ENCODE measurements at regions not wholly inside any gene's neighbourhood (a gene's known extent, or its start where the extent isn't known, plus 50 kb on each side); places are given as distances from the start of the nearest gene placed in this dataset.

- peaks cover 0 to 3% (median 0%) of the 10 kb centered on the region in 11 experiments; a peak in 2 of 22 replicates for H3K9me3 ChIP-seq (replicated peaks in 1 of 11)
- TF ChIP-seq Cebpa-rat (IDR thresholded peaks at IDR 0.05) = no peak
- H3K4me1 ChIP-seq = peaks cover 10 to 57% (median 40%) of the 10 kb centered on the region in 10 experiments; a peak in 18 of 20 replicates
- H4K20me1 ChIP-seq = no peaks in the 10 kb centered on the region
- no peaks in the 10 kb centered on the region for H3K27me3 ChIP-seq
- no peak overlapping the region for H3K4me3 ChIP-seq
- H3K9ac ChIP-seq = peak overlapping the region in 1 of 11 experiments; percentile 8; a peak in 1 of 22 replicates
- peak overlapping the region in 7 of 11 experiments; percentile 19 to 86 (median 51); a peak in 13 of 22 replicates for H3K4me2 ChIP-seq
- H3K27ac ChIP-seq = peak overlapping the region in 5 of 11 experiments; percentile 16 to 59 (median 27); a peak in 7 of 22 replicates
- H3K36me3 ChIP-seq = no peaks in the 10 kb centered on the region
These were observed 153.5 kb upstream of the TRPC7 start for GRCh38 chr5:136518814-136519213.

- H3K27me3 ChIP-seq = no peaks in the 10 kb centered on the region
- peak overlapping the region in 3 of 11 experiments; percentile 27 to 59 (median 47); a peak in 3 of 22 replicates for H3K27ac ChIP-seq
- no peak overlapping the region for H3K9ac ChIP-seq
- H3K4me1 ChIP-seq = peaks cover 10 to 62% (median 40%) of the 10 kb centered on the region in 10 experiments; a peak in 18 of 20 replicates
- H3K36me3 ChIP-seq = no peaks in the 10 kb centered on the region
- TF ChIP-seq Cebpa-rat (IDR thresholded peaks at IDR 0.05) = no peak
- no peak overlapping the region for H3K4me3 ChIP-seq
- no peaks in the 10 kb centered on the region for H4K20me1 ChIP-seq
- peak overlapping the region in 7 of 11 experiments; percentile 19 to 86 (median 51); a peak in 11 of 22 replicates for H3K4me2 ChIP-seq
- no peaks in the 10 kb centered on the region for H3K9me3 ChIP-seq (replicated peaks in 1 of 11)
These were observed 152.8 kb upstream of the TRPC7 start for GRCh38 chr5:136518174-136518573.

GRCh38 chr5:136517755-136518154, 152.4 kb upstream of the TRPC7 start:
- H3K9ac ChIP-seq = no peak overlapping the region
- no peaks in the 10 kb centered on the region for H3K27me3 ChIP-seq
- no peak for TF ChIP-seq Cebpa-rat (IDR thresholded peaks at IDR 0.05)
- peak overlapping the region in 3 of 11 experiments; percentile 75 to 86 (median 79); a peak in 7 of 22 replicates for H3K4me2 ChIP-seq
- H4K20me1 ChIP-seq = no peaks in the 10 kb centered on the region
- peaks cover 10 to 62% (median 40%) of the 10 kb centered on the region in 10 experiments; a peak in 18 of 20 replicates for H3K4me1 ChIP-seq
- H3K4me3 ChIP-seq = no peak overlapping the region
- H3K27ac ChIP-seq = peak overlapping the region in 2 of 11 experiments; percentile 47 to 59; a peak in 2 of 22 replicates
- no peaks in the 10 kb centered on the region for H3K9me3 ChIP-seq (replicated peaks in 1 of 11)
- no peaks in the 10 kb centered on the region for H3K36me3 ChIP-seq

GRCh38 chr5:136516637-136517036, 151.3 kb upstream of the TRPC7 start:
- peak overlapping the region in 1 of 10 experiments; percentile 41; a peak in 2 of 20 replicates for H3K4me3 ChIP-seq
- H3K36me3 ChIP-seq = no peaks in the 10 kb centered on the region

GRCh38 chr5:136513430-136513829, 148.1 kb upstream of the TRPC7 start:
- H3K9ac ChIP-seq = no peak overlapping the region
- TF ChIP-seq Cebpa-rat (IDR thresholded peaks at IDR 0.05) = no peak
- H3K4me1 ChIP-seq = peaks cover 5 to 51% (median 33%) of the 10 kb centered on the region in 10 experiments; a peak in 17 of 20 replicates
- no peak overlapping the region for H3K27ac ChIP-seq
- no peak overlapping the region for H3K4me2 ChIP-seq
- no peaks in the 10 kb centered on the region for H4K20me1 ChIP-seq
- no peaks in the 10 kb centered on the region for H3K36me3 ChIP-seq
- H3K27me3 ChIP-seq = no peaks in the 10 kb centered on the region
- no peak overlapping the region for H3K4me3 ChIP-seq
- H3K9me3 ChIP-seq (replicated peaks in 1 of 11) = no peaks in the 10 kb centered on the region

More at GRCh38 chr5:136516637-136517036, 151.3 kb upstream of the TRPC7 start:
- Histone ChIP-seq H4K20me1 (no peaks in the 10 kb centered on the region), H3K9ac (peak overlapping the region in 5 of 11 experiments; percentile 6 to 52 (median 45); a peak in 9 of 22 replicates), H3K4me2 (peak overlapping the region; percentile 16 to 86 (median 74); a peak in 19 of 22 replicates), H3K9me3 (replicated peaks in 1 of 11) (no peaks in the 10 kb centered on the region), H3K4me1 (peaks cover 9 to 62% (median 40%) of the 10 kb centered on the region in 10 experiments; a peak in 18 of 20 replicates), H3K27me3 (no peaks in the 10 kb centered on the region), H3K27ac (peak overlapping the region in 7 of 11 experiments; percentile 39 to 76 (median 66); a peak in 12 of 22 replicates)
- peak; percentile 56 to 95 (median 85); a peak in 18 of 22 replicates for TF ChIP-seq Cebpa-rat (IDR thresholded peaks at IDR 0.05)

GRCh38 chr5:136511046-136511445, 145.7 kb upstream of the TRPC7 start:
- no peaks in the 10 kb centered on the region for H3K9me3 ChIP-seq (replicated peaks in 1 of 11)
- H3K9ac ChIP-seq = no peak overlapping the region
- no peaks in the 10 kb centered on the region for H4K20me1 ChIP-seq
- no peak overlapping the region for H3K4me3 ChIP-seq
- H3K27me3 ChIP-seq = no peaks in the 10 kb centered on the region
- H3K4me1 ChIP-seq = peaks cover 0 to 27% (median 11%) of the 10 kb centered on the region in 10 experiments; a peak in 15 of 20 replicates
- no peak overlapping the region for H3K4me2 ChIP-seq
- H3K27ac ChIP-seq = no peak overlapping the region
- H3K36me3 ChIP-seq = no peaks in the 10 kb centered on the region
- TF ChIP-seq Cebpa-rat (IDR thresholded peaks at IDR 0.05) = no peak

- no peak overlapping the region for H3K4me2 ChIP-seq
- H3K36me3 ChIP-seq = no peaks in the 10 kb centered on the region
- H3K27me3 ChIP-seq = no peaks in the 10 kb centered on the region
- H3K9me3 ChIP-seq (replicated peaks in 1 of 11) = no peaks in the 10 kb centered on the region
- peaks cover 0 to 21% (median 6%) of the 10 kb centered on the region in 10 experiments; a peak in 10 of 20 replicates for H3K4me1 ChIP-seq
- no peak overlapping the region for H3K9ac ChIP-seq
- H3K27ac ChIP-seq = no peak overlapping the region
- no peak overlapping the region for H3K4me3 ChIP-seq
- no peak for TF ChIP-seq Cebpa-rat (IDR thresholded peaks at IDR 0.05)
- H4K20me1 ChIP-seq = no peaks in the 10 kb centered on the region
These were observed 145.1 kb upstream of the TRPC7 start for GRCh38 chr5:136510481-136510880.

- Histone ChIP-seq H4K20me1 (no peaks in the 10 kb centered on the region), H3K9ac (no peak overlapping the region), H3K4me2 (no peak overlapping the region), H3K4me1 (no peaks in the 10 kb centered on the region), H3K36me3 (no peaks in the 10 kb centered on the region), H3K4me3 (no peak overlapping the region), H3K9me3 (replicated peaks in 1 of 11) (peaks cover 0 to 5% (median 0%) of the 10 kb centered on the region in 11 experiments; a peak in 2 of 22 replicates), H3K27me3 (no peaks in the 10 kb centered on the region), H3K27ac (no peak overlapping the region)
- no peak for TF ChIP-seq Cebpa-rat (IDR thresholded peaks at IDR 0.05)
These were observed 140.8 kb upstream of the TRPC7 start for GRCh38 chr5:136506131-136506530.

- no peak for TF ChIP-seq Cebpa-rat (IDR thresholded peaks at IDR 0.05)
- Histone ChIP-seq H3K4me3 (no peak overlapping the region), H3K27ac (no peak overlapping the region)
These were observed 135.8 kb upstream of the TRPC7 start for GRCh38 chr5:136501133-136501532.

More at GRCh38 chr5:136501133-136501532, 135.8 kb upstream of the TRPC7 start:
- H3K27me3 ChIP-seq = no peaks in the 10 kb centered on the region
- H3K9ac ChIP-seq = no peak overlapping the region
- H3K9me3 ChIP-seq (replicated peaks in 1 of 11) = peaks cover 20 to 42% (median 26%) of the 10 kb centered on the region in 11 experiments
- H4K20me1 ChIP-seq = no peaks in the 10 kb centered on the region
- H3K4me1 ChIP-seq = no peaks in the 10 kb centered on the region
- no peak overlapping the region for H3K4me2 ChIP-seq
- no peaks in the 10 kb centered on the region for H3K36me3 ChIP-seq

All from BLaER1 treated with 17β-estradiol and CSF1 and Interleukin-3, amounts not matched to agents 10 nM and 100 nM (cell line).